ENCODE measurements at regions not wholly inside any gene's neighbourhood (a gene's known extent, or its start where the extent isn't known, plus 50 kb on each side); places are given as distances from the start of the nearest gene placed in this dataset.

GRCh38 chr12:75564852-75565251 lies 53.4 kb upstream of the KRR1 start:
- DNase-seq (ENCODE audit: low read depth in 2 of 2) = no peak

- no peak for DNase-seq (ENCODE audit: low read depth in 2 of 2)
Measured at GRCh38 chr12:75564398-75564797, 53.0 kb upstream of the KRR1 start.

- DNase-seq (ENCODE audit: low read depth in 2 of 2) = no peak
Measured at GRCh38 chr12:75563351-75563750, 51.9 kb upstream of the KRR1 start.

DNA sequence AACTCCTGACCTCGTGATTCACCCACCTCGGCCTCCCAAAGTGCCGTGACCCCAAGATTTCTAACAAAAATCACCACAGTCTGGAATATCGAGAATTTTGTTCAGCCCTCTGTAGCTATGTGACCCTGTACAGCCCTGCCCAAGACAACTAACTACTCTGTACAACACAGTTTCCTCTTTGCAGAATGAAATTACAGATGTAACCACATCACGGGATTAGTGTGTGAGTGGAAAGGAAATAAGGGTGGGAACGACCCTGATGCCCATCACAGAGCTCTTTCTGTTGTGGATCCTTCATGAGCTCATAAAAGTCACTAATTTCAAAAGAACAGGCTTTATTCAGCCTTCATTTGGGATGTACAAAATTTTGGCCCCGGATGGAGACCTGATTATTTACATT lies 50.5 kb upstream of the KRR1 start:
- DNase-seq (ENCODE audit: low read depth in 2 of 2) = no peak
